PC-9 (cell line): ENCODE measurements at regions not wholly inside any gene's neighbourhood (a gene's known extent, or its start where the extent isn't known, plus 50 kb on each side); places are given as distances from the start of the nearest gene placed in this dataset.

Source experiments
- BruUV-seq: library from RNA; stranded (reverse); fragments of 400-500 nt; replicated peaks from 2 replicates; lab custom pipeline; 2021; lab: Mats Ljungman, UMichigan
- CTCF ChIA-PET: fragments of 300-600 bp; sonication (Branson Sonifier 250); formaldehyde crosslinking; loops from one replicate; lab custom pipeline; 2022; ENCODE audit warnings: antibody characterized with exemption; lab: Charles Lee
- POLR2A ChIA-PET: fragments of 300-600 bp; sonication (Branson Sonifier 250); formaldehyde crosslinking; loops from one replicate; lab custom pipeline; 2022; ENCODE audit warnings: antibody characterized with exemption; ENCODE audit not compliant: unreplicated experiment; lab: Charles Lee
- DNase-seq, 2 experiments: peaks; one replicate each; pipeline versions ENCODE4 v3.0.0 to v3.0.0-alpha.2; 2015 to 2022; ENCODE audit warnings: mixed read lengths in 1 of 2
- H2AFZ ChIP-seq: fragments of 200-600 bp; sonication (generic); 2 replicates; pipeline ENCODE4 v1.8.1; 2017; ENCODE audit warnings: antibody characterized with exemption
- H3F3A ChIP-seq: fragments of 200-600 bp; sonication (generic); 2 replicates; pipeline ENCODE4 v1.8.1; 2017; ENCODE audit warnings: antibody characterized with exemption, mild to moderate bottlenecking, low read depth; ENCODE audit not compliant: insufficient read depth
- H3K27ac ChIP-seq: fragments of 200-600 bp; sonication (generic); 2 replicates; pipeline ENCODE4 v1.6.1; 2016; ENCODE audit warnings: mixed run types
- H3K27me3 ChIP-seq: fragments of 200-600 bp; sonication (generic); 2 replicates; pipeline ENCODE4 v1.6.1; 2016; ENCODE audit warnings: low read depth, mixed run types; ENCODE audit not compliant: insufficient read depth
- H3K36me3 ChIP-seq: fragments of 200-600 bp; sonication (generic); 2 replicates; pipeline ENCODE4 v1.6.1; 2016; ENCODE audit warnings: low read depth, mixed run types
- H3K4me1 ChIP-seq: fragments of 200-600 bp; sonication (generic); replicated peaks from 2 replicates; pipeline ENCODE4 v1.6.1; 2016; ENCODE audit warnings: mixed run types; ENCODE audit not compliant: insufficient read depth
- H3K4me2 ChIP-seq: fragments of 200-600 bp; sonication (generic); 2 replicates; pipeline ENCODE4 v1.6.1; 2017; ENCODE audit warnings: mixed run types
- H3K4me3 ChIP-seq: fragments of 200-600 bp; sonication (generic); 2 replicates; pipeline ENCODE4 v1.6.1; 2016; ENCODE audit warnings: mixed run types
- H3K79me2 ChIP-seq: fragments of 200-600 bp; sonication (generic); 2 replicates; pipeline ENCODE4 v1.6.1; 2017; ENCODE audit warnings: low read depth, mixed run types
- H3K9me2 ChIP-seq: fragments of 200-600 bp; sonication (generic); 2 replicates; pipeline ENCODE4 v1.8.1; 2017; ENCODE audit warnings: mild to moderate bottlenecking; ENCODE audit not compliant: insufficient read depth
- H3K9me3 ChIP-seq: fragments of 200-600 bp; sonication (generic); 2 replicates; pipeline ENCODE4 v1.8.1; 2016; ENCODE audit warnings: low read depth; ENCODE audit not compliant: insufficient read depth
- H4K20me1 ChIP-seq: fragments of 200-600 bp; sonication (generic); 2 replicates; pipeline ENCODE4 v1.8.1; 2017; ENCODE audit not compliant: insufficient read depth
- CTCF ChIP-seq: fragments of 200-600 bp; sonication (generic); conservative IDR thresholded peaks from 2 replicates; pipeline ENCODE4 v1.6.1; 2017; ENCODE audit warnings: mixed run types, antibody characterized with exemption, mild to moderate bottlenecking, moderate library complexity
- EZH2 ChIP-seq: fragments of 200-600 bp; sonication (generic); IDR thresholded peaks from 2 replicates; pipeline ENCODE4 v1.8.0; 2017; ENCODE audit warnings: antibody characterized with exemption, low read depth
- intact Hi-C: fragments of 100-400 bp; cut with micrococcal nuclease; formaldehyde crosslinking; loops from one replicate; pipeline ENCODE4 v1.10.0; 2022; ENCODE audit not compliant: unreplicated experiment

DNA sequence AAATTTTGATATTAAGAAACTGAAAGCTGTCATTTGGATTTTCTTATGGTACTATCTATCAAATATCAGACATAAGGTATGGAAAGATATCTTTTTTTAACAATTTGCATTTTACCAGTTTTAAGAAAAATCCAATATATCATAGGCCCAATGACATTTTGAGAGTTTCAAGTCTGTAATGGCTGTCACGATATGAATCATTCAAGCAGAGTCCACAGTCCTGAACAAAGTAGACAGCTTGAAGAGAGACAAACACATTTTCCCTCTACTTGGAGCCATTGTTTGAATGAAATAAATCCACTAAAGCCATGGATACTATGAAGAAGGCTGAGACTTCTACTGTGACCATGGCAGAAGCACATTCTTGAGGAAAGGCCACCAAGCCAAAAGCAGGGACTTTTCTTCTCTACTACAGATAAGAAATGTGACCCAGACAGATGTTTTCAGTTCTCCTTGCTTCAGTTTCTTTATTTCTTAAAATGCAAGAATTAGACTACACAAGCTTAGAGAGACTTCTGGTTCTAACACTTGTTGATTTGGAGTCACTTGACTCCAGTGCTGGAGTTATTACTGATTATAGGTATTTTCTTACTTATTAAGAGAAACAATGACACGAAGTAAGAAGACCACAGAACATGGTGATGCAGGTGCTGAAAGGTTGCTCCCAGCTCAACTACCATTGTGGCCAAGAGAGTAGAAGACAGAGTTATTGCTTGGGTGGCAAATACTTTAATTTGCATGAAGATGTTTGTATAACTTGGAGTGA is 429.1 kb downstream of the KIF20B start:
- Histone ChIP-seq H4K20me1 (no peaks in the 10 kb centered on the region), H3K4me1 (no peaks in the 10 kb centered on the region), H2AFZ (no peak overlapping the region), H3K9me2 (no peaks in the 10 kb centered on the region), H3F3A (no peaks in the 10 kb centered on the region), H3K4me2 (no peak overlapping the region), H3K36me3 (no peaks in the 10 kb centered on the region), H3K9me3 (no peaks in the 10 kb centered on the region), H3K27ac (no peak overlapping the region), H3K27me3 (no peaks in the 10 kb centered on the region), H3K4me3 (no peak overlapping the region), H3K79me2 (no peaks in the 10 kb centered on the region)
- CTCF ChIA-PET, result no interaction called here
- no peak for TF ChIP-seq EZH2
- no peak for TF ChIP-seq CTCF
- POLR2A ChIA-PET, result no interaction called here
- BruUV-seq, result no TSS peak
- intact Hi-C loops, result no loop called here
- no peak for DNase-seq

DNA sequence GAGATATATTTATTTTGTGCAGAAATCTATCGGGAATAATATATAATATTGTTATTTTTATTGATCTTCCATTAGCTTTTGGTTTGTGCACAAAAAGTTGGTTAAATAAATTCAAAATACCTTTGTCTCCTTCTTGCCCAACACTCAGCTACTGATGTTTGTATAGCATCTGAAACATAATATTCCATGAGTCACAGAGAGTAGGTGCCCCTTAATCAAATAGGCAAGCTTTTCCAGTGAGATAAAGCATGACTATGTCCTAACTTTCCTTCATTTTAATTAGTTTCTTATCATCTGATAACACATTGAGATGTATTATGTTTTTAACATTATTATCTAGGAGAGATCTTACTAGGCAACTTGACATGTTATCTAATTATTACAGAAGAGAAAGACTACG is 432.2 kb downstream of the KIF20B start:
- Histone ChIP-seq H3K4me1 (no peaks in the 10 kb centered on the region), H3K79me2 (no peaks in the 10 kb centered on the region), H2AFZ (no peak overlapping the region), H3K4me2 (no peak overlapping the region), H3K27me3 (no peaks in the 10 kb centered on the region), H3K9me2 (no peaks in the 10 kb centered on the region), H4K20me1 (no peaks in the 10 kb centered on the region), H3K27ac (no peak overlapping the region), H3K36me3 (no peaks in the 10 kb centered on the region), H3K9me3 (0 out of 2 replicates have a peak, but pooled peaks cover 6% of the 10 kb centered on the region), H3F3A (no peaks in the 10 kb centered on the region), H3K4me3 (no peak overlapping the region)
- BruUV-seq, result no TSS peak
- TF ChIP-seq EZH2 (no peak), CTCF (no peak)
- CTCF ChIA-PET, result no interaction called here
- POLR2A ChIA-PET, result no interaction called here
- intact Hi-C loops, result no loop called here
- no peak for DNase-seq

DNA sequence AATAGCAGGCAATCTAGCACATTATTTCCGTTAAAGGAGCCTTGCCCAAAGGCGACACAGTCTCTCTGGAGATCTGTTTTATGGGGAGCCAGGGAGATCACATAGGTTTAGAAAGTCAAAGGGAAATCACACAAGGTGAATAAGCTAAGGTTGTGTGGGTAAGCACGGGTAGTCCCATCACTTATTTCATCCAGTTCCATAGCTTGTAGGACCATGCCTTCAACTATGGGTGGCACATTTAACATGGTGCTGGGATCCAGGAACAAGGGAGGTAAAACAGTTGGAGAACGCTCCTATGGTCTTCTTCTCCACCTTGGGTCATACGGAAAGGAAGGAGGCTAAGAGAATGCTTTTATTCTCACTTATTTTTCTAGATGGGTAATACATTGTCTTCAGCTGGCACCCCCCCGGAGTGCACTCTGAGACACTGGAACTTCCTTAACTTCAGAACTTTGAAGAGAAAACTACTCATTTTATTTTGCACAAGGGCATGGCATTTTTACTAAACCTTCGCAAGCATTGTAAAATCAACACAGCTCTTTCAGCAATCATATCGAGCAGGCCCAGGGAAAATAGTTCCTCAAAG is 435.4 kb downstream of the KIF20B start:
- intact Hi-C loops, result no loop called here
- Histone ChIP-seq H3F3A (no peaks in the 10 kb centered on the region), H2AFZ (no peak overlapping the region), H3K36me3 (no peaks in the 10 kb centered on the region), H3K79me2 (no peaks in the 10 kb centered on the region), H3K9me2 (no peaks in the 10 kb centered on the region), H3K4me3 (no peak overlapping the region), H3K27ac (no peak overlapping the region), H3K27me3 (no peaks in the 10 kb centered on the region), H3K4me1 (no peaks in the 10 kb centered on the region), H3K9me3 (0 out of 2 replicates have a peak, but pooled peaks cover 6% of the 10 kb centered on the region), H4K20me1 (no peaks in the 10 kb centered on the region), H3K4me2 (no peak overlapping the region)
- ChIA-PET CTCF (no interaction called here), POLR2A (no interaction called here)
- no TSS peak for BruUV-seq
- DNase-seq, result no peak
- TF ChIP-seq CTCF (no peak), EZH2 (no peak)
